VCaP (cell line): ENCODE measurements at regions not wholly inside any gene's neighbourhood (a gene's known extent, or its start where the extent isn't known, plus 50 kb on each side); places are given as distances from the start of the nearest gene placed in this dataset.

Experiments
- H3K27ac ChIP-seq: fragments of 450-650 bp; 2 replicates; pipeline ENCODE4 v1.5.1; 2017
- CTCF ChIP-seq: fragments of 450-650 bp; conservative IDR thresholded peaks from 2 replicates; pipeline ENCODE4 v1.5.1; 2017; ENCODE audit warnings: mild to moderate bottlenecking, moderate library complexity

- no peak for TF ChIP-seq CTCF
- H3K27ac ChIP-seq, result no peak overlapping the region
These were observed 1731.7 kb downstream of the ARAP2 start for GRCh38 chr4:34512616-34513015.

- no peak for TF ChIP-seq CTCF
- no peak overlapping the region for H3K27ac ChIP-seq
These were observed 1727.8 kb downstream of the ARAP2 start for GRCh38 chr4:34516524-34516923.

GRCh38 chr4:34534916-34535315 is 1709.4 kb downstream of the ARAP2 start:
- H3K27ac ChIP-seq, result no peak overlapping the region
- no peak for TF ChIP-seq CTCF

GRCh38 chr4:34566091-34566490 is 1678.2 kb downstream of the ARAP2 start:
- no peak for TF ChIP-seq CTCF
- no peak overlapping the region for H3K27ac ChIP-seq

GRCh38 chr4:34572026-34572425 is 1672.3 kb downstream of the ARAP2 start:
- H3K27ac ChIP-seq, result no peak overlapping the region
- TF ChIP-seq CTCF, result no peak

GRCh38 chr4:34615315-34615714 is 1629.0 kb downstream of the ARAP2 start:
- no peak overlapping the region for H3K27ac ChIP-seq
- no peak for TF ChIP-seq CTCF

GRCh38 chr4:34619531-34620162 is 1624.7 kb downstream of the ARAP2 start:
- no peak overlapping the region for H3K27ac ChIP-seq
- no peak for TF ChIP-seq CTCF
